Endothelial cell of umbilical vein (primary cell): ENCODE measurements at regions not wholly inside any gene's neighbourhood (a gene's known extent, or its start where the extent isn't known, plus 50 kb on each side); places are given as distances from the start of the nearest gene placed in this dataset.

Experiments used
- BruUV-seq: library from RNA; stranded (reverse); fragments of 400-500 nt; replicated peaks from 2 replicates; lab custom pipeline; 2021; lab: Mats Ljungman, UMichigan
- CTCF ChIA-PET: fragments of 300-600, 350-600 bp; sonication (Branson Sonifier 250); formaldehyde crosslinking; loops from one replicate; lab custom pipeline; 2021; ENCODE audit warnings: antibody characterized with exemption, inconsistent platforms; lab: Charles Lee
- POLR2A ChIA-PET: fragments of 300-600, 350-600 bp; sonication (Branson Sonifier 250); formaldehyde crosslinking; loops from one replicate; lab custom pipeline; 2021; ENCODE audit warnings: antibody characterized with exemption, inconsistent platforms; lab: Charles Lee
- DNase-seq: peaks from one replicate; pipeline ENCODE4 v3.0.0-alpha.2; 2011; ENCODE audit warnings: low read depth, low spot score
- FAIRE-seq: peaks from 2 replicates; lab custom pipeline; 2011; peaks lifted over from hg19 to GRCh38; lab: Jason Lieb, UNC
- H2AFZ ChIP-seq: 2 replicates; pipeline ENCODE4 v1.6.0; 2012; ENCODE audit warnings: low read depth, low read length, control low read depth, inconsistent platforms
- H3K27ac ChIP-seq: 2 replicates; pipeline ENCODE4 v1.5.1; 2011; ENCODE audit warnings: low read depth, mild to moderate bottlenecking, control low read depth, low read length, moderate library complexity; ENCODE audit not compliant: insufficient read depth
- H3K27me3 ChIP-seq, 2 experiments: 2 replicates each; pipeline versions ENCODE4 v1.6.0 to v1.6.1; 2011; ENCODE audit warnings: low read length in 2 of 2, mixed read lengths in 1 of 2; ENCODE audit not compliant: control insufficient read depth in 2 of 2, insufficient read depth in 2 of 2
- H3K36me3 ChIP-seq, 2 experiments: 2 replicates in 1 of 2; 3 replicates in 1 of 2; pipeline ENCODE4 v1.5.1; 2011; ENCODE audit warnings: low read length in 2 of 2, mild to moderate bottlenecking in 1 of 2, moderate library complexity in 1 of 2; ENCODE audit not compliant: control insufficient read depth in 2 of 2, insufficient read depth in 2 of 2; ENCODE audit errors: extremely low read depth in 1 of 2
- H3K4me1 ChIP-seq: 3 replicates; pipeline ENCODE4 v1.5.1; 2011; ENCODE audit warnings: mild to moderate bottlenecking, low read length; ENCODE audit not compliant: control insufficient read depth, insufficient read depth; ENCODE audit errors: extremely low read depth
- H3K4me2 ChIP-seq: 2 replicates; pipeline ENCODE4 v1.6.1; 2011; ENCODE audit warnings: low read length, control low read depth, mixed read lengths; ENCODE audit not compliant: insufficient read depth
- H3K4me3 ChIP-seq, 3 experiments: fragments of 200-600 bp in 1 of 3; sonication (generic), shearing (Covaris generic) in 1 of 3; replicated peaks in 1 of 3; 2 replicates each; pipeline ENCODE4 v1.5.1; 2011 to 2016; ENCODE audit warnings: control low read depth in 3 of 3, low read length in 3 of 3, mild to moderate bottlenecking in 2 of 3, inconsistent platforms in 1 of 3, low read depth in 1 of 3, moderate library complexity in 1 of 3; ENCODE audit not compliant: insufficient read depth in 1 of 3
- H3K79me2 ChIP-seq: 2 replicates; pipeline ENCODE4 v1.6.0; 2012; ENCODE audit warnings: low read length, inconsistent platforms; ENCODE audit not compliant: control insufficient read depth, insufficient read depth
- H3K9ac ChIP-seq: replicated peaks from 2 replicates; pipeline ENCODE3; 2011; ENCODE audit warnings: low read length, control low read depth; ENCODE audit not compliant: insufficient read depth; ENCODE audit errors: extremely low read depth
- H3K9me1 ChIP-seq: replicated peaks from 3 replicates; pipeline ENCODE4 v1.6.0; 2011; ENCODE audit warnings: mild to moderate bottlenecking, low read length; ENCODE audit not compliant: control insufficient read depth, insufficient read depth; ENCODE audit errors: extremely low read depth
- H3K9me3 ChIP-seq: replicated peaks from 2 replicates; pipeline ENCODE4 v1.5.1; 2012; ENCODE audit warnings: low read length, inconsistent platforms; ENCODE audit not compliant: control insufficient read depth, insufficient read depth
- H4K20me1 ChIP-seq: replicated peaks from 2 replicates; pipeline ENCODE3; 2011; ENCODE audit warnings: mild to moderate bottlenecking, low read length; ENCODE audit not compliant: control insufficient read depth, insufficient read depth; ENCODE audit errors: extremely low read depth
- EZH2 ChIP-seq: IDR thresholded peaks from 2 replicates; pipeline ENCODE4 v1.6.1; 2012; ENCODE audit warnings: borderline replicate concordance, low read depth, mild to moderate bottlenecking, moderate library complexity, low read length, inconsistent platforms; ENCODE audit not compliant: severe bottlenecking
- FOS ChIP-seq: IDR thresholded peaks from 2 replicates; pipeline ENCODE4 v1.6.1; 2011; ENCODE audit warnings: mild to moderate bottlenecking, low read length, moderate library complexity, borderline replicate concordance; ENCODE audit not compliant: insufficient read depth
- GATA2 ChIP-seq: IDR thresholded peaks from 2 replicates; pipeline ENCODE4 v1.7.0; 2011; ENCODE audit warnings: low read depth, mild to moderate bottlenecking, moderate library complexity, mixed read lengths, low read length; ENCODE audit not compliant: insufficient read length, insufficient read depth
- JUN ChIP-seq: IDR thresholded peaks from 2 replicates; pipeline ENCODE4 v1.6.1; 2011; ENCODE audit warnings: borderline replicate concordance, low read depth; ENCODE audit not compliant: insufficient read length, insufficient read depth
- MYC ChIP-seq: IDR thresholded peaks from one replicate; pipeline ENCODE4 v1.6.1; 2011; ENCODE audit warnings: mild to moderate bottlenecking, low read depth, low read length
- POLR2A ChIP-seq: IDR thresholded peaks from 2 replicates; pipeline ENCODE4 v1.6.1; 2012; ENCODE audit warnings: low read depth, mild to moderate bottlenecking, control low read depth, low read length
- POLR2AphosphoS5 ChIP-seq: IDR thresholded peaks from 2 replicates; pipeline ENCODE4 v1.6.1; 2012; ENCODE audit warnings: low read depth, mild to moderate bottlenecking, control low read depth, low read length, moderate library complexity; ENCODE audit not compliant: insufficient read depth
- dilution Hi-C: fragments of 300-500 bp; cut with MboI; formaldehyde crosslinking; loops from one replicate; pipeline ENCODE4 v1.15.0; 2019; ENCODE audit warnings: low sequenced_read_pairs; ENCODE audit not compliant: extremely low pct_ligation_motif_present
- intact Hi-C: fragments of 100-400 bp; cut with micrococcal nuclease; formaldehyde crosslinking; loops from one replicate; pipeline ENCODE4 v1.10.0; 2022
- TF ChIP-seq, protein P1 (sequence below), 2 donors: IDR thresholded peaks; 1 replicate in 1 of 2; 2 replicates in 1 of 2; pipeline ENCODE4 v1.5.1; 2011; ENCODE audit warnings: low read length in 2 of 2, mild to moderate bottlenecking in 2 of 2, moderate library complexity in 2 of 2, control low read depth in 1 of 2, inconsistent platforms in 1 of 2, low read depth in 1 of 2; ENCODE audit not compliant: insufficient read depth in 1 of 2; ENCODE audit errors: extremely low read depth in 1 of 2
- TF ChIP-seq, protein P2 (sequence below): IDR thresholded peaks from 2 replicates; pipeline ENCODE4 v1.6.1; 2011; ENCODE audit not compliant: insufficient read depth, insufficient read length

DNA sequence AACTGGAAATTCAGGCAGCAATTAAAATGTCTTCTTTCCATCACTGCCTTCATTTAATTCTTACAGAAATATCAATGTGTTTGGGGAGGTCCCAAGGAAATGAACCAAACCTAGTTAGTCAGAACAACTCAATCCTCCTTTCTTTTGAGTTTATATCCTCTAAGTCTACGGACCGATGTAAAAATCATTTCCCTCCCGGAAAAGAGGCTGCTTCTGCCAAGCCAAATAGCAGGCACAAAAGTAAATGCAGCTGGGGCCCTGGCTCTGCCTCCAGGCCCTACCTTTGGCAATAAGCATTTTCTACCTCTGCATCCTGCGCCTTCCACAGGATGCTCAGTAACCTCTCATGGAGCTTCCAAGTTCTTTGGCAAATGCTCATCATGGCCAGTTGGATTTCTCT, 122.5 kb upstream of the COL8A1 start:
- Histone ChIP-seq H3K4me3 (no peak overlapping the region), H3K9me3 (no peaks in the 10 kb centered on the region), H3K79me2 (no peaks in the 10 kb centered on the region), H3K4me1 (peaks cover 10% of the 10 kb centered on the region), H3K27ac (no peak overlapping the region), H4K20me1 (no peaks in the 10 kb centered on the region), H3K9me1 (no peaks in the 10 kb centered on the region), H2AFZ (peak overlapping the region; percentile 44), H3K4me2 (peak overlapping the region; percentile 41), H3K27me3 (no peaks in the 10 kb centered on the region), H3K36me3 (no peaks in the 10 kb centered on the region), H3K9ac (no peak overlapping the region)
- intact Hi-C loops, result no loop called here
- BruUV-seq, result no TSS peak
- TF ChIP-seq EZH2, result no peak
- no peak for TF ChIP-seq GATA2
- TF ChIP-seq MYC, result no peak
- TF ChIP-seq POLR2AphosphoS5, result no peak
- no peak for TF ChIP-seq POLR2A
- TF ChIP-seq, protein P1, sequence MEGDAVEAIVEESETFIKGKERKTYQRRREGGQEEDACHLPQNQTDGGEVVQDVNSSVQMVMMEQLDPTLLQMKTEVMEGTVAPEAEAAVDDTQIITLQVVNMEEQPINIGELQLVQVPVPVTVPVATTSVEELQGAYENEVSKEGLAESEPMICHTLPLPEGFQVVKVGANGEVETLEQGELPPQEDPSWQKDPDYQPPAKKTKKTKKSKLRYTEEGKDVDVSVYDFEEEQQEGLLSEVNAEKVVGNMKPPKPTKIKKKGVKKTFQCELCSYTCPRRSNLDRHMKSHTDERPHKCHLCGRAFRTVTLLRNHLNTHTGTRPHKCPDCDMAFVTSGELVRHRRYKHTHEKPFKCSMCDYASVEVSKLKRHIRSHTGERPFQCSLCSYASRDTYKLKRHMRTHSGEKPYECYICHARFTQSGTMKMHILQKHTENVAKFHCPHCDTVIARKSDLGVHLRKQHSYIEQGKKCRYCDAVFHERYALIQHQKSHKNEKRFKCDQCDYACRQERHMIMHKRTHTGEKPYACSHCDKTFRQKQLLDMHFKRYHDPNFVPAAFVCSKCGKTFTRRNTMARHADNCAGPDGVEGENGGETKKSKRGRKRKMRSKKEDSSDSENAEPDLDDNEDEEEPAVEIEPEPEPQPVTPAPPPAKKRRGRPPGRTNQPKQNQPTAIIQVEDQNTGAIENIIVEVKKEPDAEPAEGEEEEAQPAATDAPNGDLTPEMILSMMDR (IDR thresholded peaks at IDR 0.05; ENCODE audit: extremely low read depth in 1 of 2, insufficient read depth in 1 of 2, low read depth in 1 of 2, low read length in 2 of 2), result no peak
- TF ChIP-seq JUN, result no peak
- TF ChIP-seq, protein P2, sequence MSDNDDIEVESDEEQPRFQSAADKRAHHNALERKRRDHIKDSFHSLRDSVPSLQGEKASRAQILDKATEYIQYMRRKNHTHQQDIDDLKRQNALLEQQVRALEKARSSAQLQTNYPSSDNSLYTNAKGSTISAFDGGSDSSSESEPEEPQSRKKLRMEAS, result no peak
- TF ChIP-seq FOS, result no peak
- DNase-seq, result peak; percentile 77
- no peak for FAIRE-seq
- POLR2A ChIA-PET, result no interaction called here
- dilution Hi-C loops, result no loop called here
- CTCF ChIA-PET, result interaction anchor here (0.7 to 1.7 kb wide), 6 partner anchors 9 to 27 kb away, joined by 3 to 6 read pairs (median 4); no protein-coding TSS in a partner anchor
